OCI-LY1 (cell line): ENCODE measurements at regions not wholly inside any gene's neighbourhood (a gene's known extent, or its start where the extent isn't known, plus 50 kb on each side); places are given as distances from the start of the nearest gene placed in this dataset.

Experiments used
- EZH2 ChIP-seq: fragments of 200-600 bp; sonication (generic), shearing (Covaris generic); IDR thresholded peaks from 2 replicates; pipeline ENCODE4 v1.8.0; 2017; ENCODE audit warnings: borderline replicate concordance, mixed run types, mild to moderate bottlenecking, antibody characterized with exemption, low read length, moderate library complexity, mixed read lengths
- TF ChIP-seq, protein P1 (sequence below): fragments of 200-600 bp; sonication (generic), shearing (Covaris generic); IDR thresholded peaks from 2 replicates; pipeline ENCODE4 v1.5.1; 2017; ENCODE audit warnings: mild to moderate bottlenecking, antibody characterized with exemption, low read length, moderate library complexity, mixed read lengths

DNA sequence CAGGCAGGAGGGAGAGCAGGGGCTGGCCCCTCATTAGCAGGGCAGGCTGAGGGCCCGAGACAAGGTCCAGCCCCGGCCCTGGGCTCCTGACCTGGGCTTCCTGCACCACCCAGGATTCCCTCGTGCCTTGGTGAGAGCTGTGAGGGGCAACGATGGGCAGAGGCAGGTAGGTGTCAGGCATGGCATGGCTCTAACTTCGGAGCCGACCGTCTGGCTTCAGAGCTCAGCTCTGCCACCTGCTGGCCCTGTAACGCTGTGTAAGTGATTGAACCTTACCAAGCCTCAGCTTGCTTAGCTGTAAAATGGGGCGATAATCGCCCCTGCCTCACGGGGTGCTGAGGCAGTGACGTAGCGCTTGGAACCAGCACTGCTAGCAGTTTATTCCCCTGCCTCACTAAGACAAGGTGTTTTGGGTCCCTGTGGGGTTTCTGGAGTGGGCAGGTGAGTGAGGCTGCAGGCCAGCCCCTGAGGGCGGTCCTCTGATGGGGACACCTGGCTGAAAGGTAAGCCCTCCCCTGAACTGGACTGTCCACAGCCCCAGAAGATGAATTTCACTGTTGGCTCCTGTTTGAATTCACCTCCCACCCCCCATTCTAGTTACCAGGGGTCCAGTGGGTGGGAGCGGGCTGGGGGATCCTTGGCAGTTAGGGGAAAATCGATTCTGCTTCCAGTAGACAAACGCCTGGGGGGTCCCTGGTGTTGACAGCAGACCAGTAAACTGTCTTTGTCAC is 184.8 kb upstream of the GSE1 start:
- TF ChIP-seq, protein P1, sequence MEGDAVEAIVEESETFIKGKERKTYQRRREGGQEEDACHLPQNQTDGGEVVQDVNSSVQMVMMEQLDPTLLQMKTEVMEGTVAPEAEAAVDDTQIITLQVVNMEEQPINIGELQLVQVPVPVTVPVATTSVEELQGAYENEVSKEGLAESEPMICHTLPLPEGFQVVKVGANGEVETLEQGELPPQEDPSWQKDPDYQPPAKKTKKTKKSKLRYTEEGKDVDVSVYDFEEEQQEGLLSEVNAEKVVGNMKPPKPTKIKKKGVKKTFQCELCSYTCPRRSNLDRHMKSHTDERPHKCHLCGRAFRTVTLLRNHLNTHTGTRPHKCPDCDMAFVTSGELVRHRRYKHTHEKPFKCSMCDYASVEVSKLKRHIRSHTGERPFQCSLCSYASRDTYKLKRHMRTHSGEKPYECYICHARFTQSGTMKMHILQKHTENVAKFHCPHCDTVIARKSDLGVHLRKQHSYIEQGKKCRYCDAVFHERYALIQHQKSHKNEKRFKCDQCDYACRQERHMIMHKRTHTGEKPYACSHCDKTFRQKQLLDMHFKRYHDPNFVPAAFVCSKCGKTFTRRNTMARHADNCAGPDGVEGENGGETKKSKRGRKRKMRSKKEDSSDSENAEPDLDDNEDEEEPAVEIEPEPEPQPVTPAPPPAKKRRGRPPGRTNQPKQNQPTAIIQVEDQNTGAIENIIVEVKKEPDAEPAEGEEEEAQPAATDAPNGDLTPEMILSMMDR = peak; percentile 73
- no peak for TF ChIP-seq EZH2
